Ishikawa (cell line): ENCODE measurements at regions not wholly inside any gene's neighbourhood (a gene's known extent, or its start where the extent isn't known, plus 50 kb on each side); places are given as distances from the start of the nearest gene placed in this dataset.

Experiments
- CEBPB ChIP-seq: IDR thresholded peaks from 2 replicates; pipeline ENCODE4 v1.6.1; 2012
- CREB1 ChIP-seq: IDR thresholded peaks from 2 replicates; pipeline ENCODE4 v1.6.1; 2012; ENCODE audit warnings: low read depth
- EGR1 ChIP-seq: IDR thresholded peaks from 2 replicates; pipeline ENCODE4 v1.6.1; 2012
- EP300 ChIP-seq: IDR thresholded peaks from 2 replicates; pipeline ENCODE4 v1.6.1; 2012; ENCODE audit warnings: borderline replicate concordance
- FOXM1 ChIP-seq: IDR thresholded peaks from 2 replicates; pipeline ENCODE4 v1.6.1; 2012; ENCODE audit warnings: low read depth, borderline replicate concordance
- NFIC ChIP-seq: IDR thresholded peaks from 2 replicates; pipeline ENCODE4 v1.6.1; 2012
- RAD21 ChIP-seq: IDR thresholded peaks from 2 replicates; pipeline ENCODE4 v1.6.1; 2012; ENCODE audit warnings: low read depth
- TAF1 ChIP-seq: IDR thresholded peaks from 2 replicates; pipeline ENCODE4 v1.6.1; 2012; ENCODE audit warnings: low read depth, mild to moderate bottlenecking
- TCF12 ChIP-seq: IDR thresholded peaks from 2 replicates; pipeline ENCODE4 v1.6.1; 2012; ENCODE audit warnings: low read depth
- TEAD4 ChIP-seq: IDR thresholded peaks from 2 replicates; pipeline ENCODE4 v1.6.1; 2012
- USF1 ChIP-seq: IDR thresholded peaks from 2 replicates; pipeline ENCODE4 v1.6.1; 2012
- YY1 ChIP-seq: IDR thresholded peaks from 2 replicates; pipeline ENCODE4 v1.6.1; 2012; ENCODE audit warnings: low read depth
- ZBTB7A ChIP-seq: IDR thresholded peaks from 2 replicates; pipeline ENCODE4 v1.6.1; 2012; ENCODE audit warnings: low read depth
- TF ChIP-seq, protein P1 (sequence below): IDR thresholded peaks from 2 replicates; pipeline ENCODE4 v1.6.1; 2012; ENCODE audit warnings: low read depth, mild to moderate bottlenecking
- TF ChIP-seq, protein P2 (sequence below): IDR thresholded peaks from 2 replicates; pipeline ENCODE4 v1.6.1; 2012

DNA sequence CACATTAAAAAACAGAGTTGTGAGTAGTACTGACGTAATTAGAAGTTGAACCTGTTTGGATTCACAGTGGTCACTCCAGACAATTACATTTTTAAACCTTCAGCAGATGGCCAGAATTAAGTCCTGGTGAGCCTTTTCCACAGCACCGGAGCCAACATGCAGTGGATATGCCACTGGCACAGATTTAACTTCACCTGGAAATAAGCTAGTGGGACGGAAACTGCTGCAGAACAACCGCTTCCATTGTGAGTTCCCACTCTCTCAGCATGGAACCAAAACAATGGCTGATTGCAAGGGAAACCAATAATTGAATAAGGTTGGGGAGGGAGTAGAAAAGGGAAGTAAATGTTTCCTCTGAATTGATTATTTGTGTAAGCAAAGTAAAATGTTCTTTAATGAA is 515.1 kb downstream of the STK39 start:
- TF ChIP-seq FOXM1: no peak
- no peak for TF ChIP-seq TCF12
- TF ChIP-seq YY1: no peak
- no peak for TF ChIP-seq RAD21
- no peak for TF ChIP-seq USF1
- TF ChIP-seq, protein P1, sequence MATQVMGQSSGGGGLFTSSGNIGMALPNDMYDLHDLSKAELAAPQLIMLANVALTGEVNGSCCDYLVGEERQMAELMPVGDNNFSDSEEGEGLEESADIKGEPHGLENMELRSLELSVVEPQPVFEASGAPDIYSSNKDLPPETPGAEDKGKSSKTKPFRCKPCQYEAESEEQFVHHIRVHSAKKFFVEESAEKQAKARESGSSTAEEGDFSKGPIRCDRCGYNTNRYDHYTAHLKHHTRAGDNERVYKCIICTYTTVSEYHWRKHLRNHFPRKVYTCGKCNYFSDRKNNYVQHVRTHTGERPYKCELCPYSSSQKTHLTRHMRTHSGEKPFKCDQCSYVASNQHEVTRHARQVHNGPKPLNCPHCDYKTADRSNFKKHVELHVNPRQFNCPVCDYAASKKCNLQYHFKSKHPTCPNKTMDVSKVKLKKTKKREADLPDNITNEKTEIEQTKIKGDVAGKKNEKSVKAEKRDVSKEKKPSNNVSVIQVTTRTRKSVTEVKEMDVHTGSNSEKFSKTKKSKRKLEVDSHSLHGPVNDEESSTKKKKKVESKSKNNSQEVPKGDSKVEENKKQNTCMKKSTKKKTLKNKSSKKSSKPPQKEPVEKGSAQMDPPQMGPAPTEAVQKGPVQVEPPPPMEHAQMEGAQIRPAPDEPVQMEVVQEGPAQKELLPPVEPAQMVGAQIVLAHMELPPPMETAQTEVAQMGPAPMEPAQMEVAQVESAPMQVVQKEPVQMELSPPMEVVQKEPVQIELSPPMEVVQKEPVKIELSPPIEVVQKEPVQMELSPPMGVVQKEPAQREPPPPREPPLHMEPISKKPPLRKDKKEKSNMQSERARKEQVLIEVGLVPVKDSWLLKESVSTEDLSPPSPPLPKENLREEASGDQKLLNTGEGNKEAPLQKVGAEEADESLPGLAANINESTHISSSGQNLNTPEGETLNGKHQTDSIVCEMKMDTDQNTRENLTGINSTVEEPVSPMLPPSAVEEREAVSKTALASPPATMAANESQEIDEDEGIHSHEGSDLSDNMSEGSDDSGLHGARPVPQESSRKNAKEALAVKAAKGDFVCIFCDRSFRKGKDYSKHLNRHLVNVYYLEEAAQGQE: no peak
- TF ChIP-seq CEBPB: no peak
- TF ChIP-seq EGR1: no peak
- TF ChIP-seq EP300: no peak
- TF ChIP-seq TEAD4: no peak
- no peak for TF ChIP-seq CREB1
- no peak for TF ChIP-seq ZBTB7A
- no peak for TF ChIP-seq NFIC
- TF ChIP-seq, protein P2, sequence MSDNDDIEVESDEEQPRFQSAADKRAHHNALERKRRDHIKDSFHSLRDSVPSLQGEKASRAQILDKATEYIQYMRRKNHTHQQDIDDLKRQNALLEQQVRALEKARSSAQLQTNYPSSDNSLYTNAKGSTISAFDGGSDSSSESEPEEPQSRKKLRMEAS: no peak
- no peak for TF ChIP-seq TAF1

- TF ChIP-seq EGR1 (no peak), ZBTB7A (no peak), YY1 (no peak), NFIC (no peak), RAD21 (no peak), TAF1 (no peak)
- TF ChIP-seq, protein P2: no peak
These were observed 517.5 kb downstream of the STK39 start for GRCh38 chr2:167729911-167730310.

DNA sequence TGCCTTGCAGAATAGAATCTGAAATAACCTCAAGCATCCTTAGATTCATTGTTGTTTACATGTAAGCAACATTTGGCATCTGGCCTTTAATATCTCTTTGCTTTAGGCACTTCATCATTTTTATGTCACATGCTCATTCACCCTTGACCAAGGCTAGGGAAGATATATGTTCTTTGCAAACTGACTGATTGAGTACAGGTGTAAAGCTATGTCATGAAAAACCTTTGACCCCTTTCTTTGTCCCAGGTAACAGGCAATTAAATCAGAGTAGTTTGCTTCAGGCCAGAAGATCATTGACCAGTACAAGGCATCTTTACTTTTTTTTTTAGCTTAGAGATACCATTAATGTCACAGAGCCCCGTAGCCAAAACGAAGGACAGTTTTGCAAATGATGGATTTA is 520.6 kb downstream of the STK39 start:
- TF ChIP-seq EGR1 (no peak), NFIC (no peak), FOXM1 (no peak)
- TF ChIP-seq, protein P1: no peak

DNA sequence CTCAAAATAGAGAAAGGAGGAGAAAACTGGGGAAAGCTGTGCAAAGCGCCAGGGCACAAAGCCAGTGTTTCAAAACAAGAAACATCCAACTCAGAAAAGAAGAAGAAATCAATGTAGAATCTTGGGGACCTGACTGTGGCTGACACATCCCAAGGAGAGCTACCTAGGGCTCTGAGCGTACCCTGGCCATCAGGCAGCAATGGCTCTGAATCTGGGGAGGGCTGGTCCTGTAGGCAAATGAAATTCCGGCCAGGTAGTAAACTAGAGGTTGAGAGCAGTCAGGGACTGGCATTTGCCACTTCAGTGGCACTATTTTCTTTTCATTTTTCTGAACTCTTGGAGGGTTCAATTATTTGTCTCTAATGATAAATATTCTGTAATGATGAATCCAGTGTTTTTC is 525.8 kb downstream of the STK39 start:
- no peak for TF ChIP-seq ZBTB7A
- TF ChIP-seq RAD21: no peak
- TF ChIP-seq FOXM1: no peak
- TF ChIP-seq CREB1: no peak
- TF ChIP-seq, protein P2: no peak
- TF ChIP-seq, protein P1: no peak
- no peak for TF ChIP-seq EP300

GRCh38 chr2:167719410-167719809 is 528.0 kb downstream of the STK39 start:
- TF ChIP-seq NFIC: no peak
- TF ChIP-seq RAD21: no peak
- TF ChIP-seq USF1: no peak

GRCh38 chr2:167718560-167718959 is 528.8 kb downstream of the STK39 start:
- no peak for TF ChIP-seq EP300
- no peak for TF ChIP-seq FOXM1
- no peak for TF ChIP-seq NFIC
- TF ChIP-seq, protein P2: no peak
- TF ChIP-seq USF1: no peak
- no peak for TF ChIP-seq YY1
- no peak for TF ChIP-seq ZBTB7A
- TF ChIP-seq CREB1: no peak
- TF ChIP-seq TAF1: no peak
- TF ChIP-seq EGR1: no peak
- no peak for TF ChIP-seq CEBPB
- TF ChIP-seq, protein P1: no peak
- no peak for TF ChIP-seq TEAD4
- no peak for TF ChIP-seq TCF12
- no peak for TF ChIP-seq RAD21
